ENCODE measurements at regions not wholly inside any gene's neighbourhood (a gene's known extent, or its start where the extent isn't known, plus 50 kb on each side); places are given as distances from the start of the nearest gene placed in this dataset.

GRCh38 chr5:139740138-139740991, 55.2 kb upstream of the PSD2 start:
- TF ChIP-seq CTCF (IDR thresholded peaks at IDR 0.05; ENCODE audit: unreplicated experiment): no peak
- Mint-ChIP-seq H3K36me3 (no peaks in the 10 kb centered on the region), H3K9me3 (no peaks in the 10 kb centered on the region), H3K4me3 (no peak overlapping the region), H3K27ac (no peak overlapping the region), H3K27me3 (ENCODE audit: low read depth) (no peaks in the 10 kb centered on the region), H3K4me1 (peaks cover 33% of the 10 kb centered on the region)
- DNase-seq (ENCODE audit: low spot score in 2 of 2, unreplicated experiment in 2 of 2): no peak

GRCh38 chr5:139740992-139741672, 54.5 kb upstream of the PSD2 start:
- Mint-ChIP-seq H3K27ac (no peak overlapping the region), H3K9me3 (no peaks in the 10 kb centered on the region), H3K4me1 (peaks cover 40% of the 10 kb centered on the region)

GRCh38 chr5:139741823-139742172, 53.8 kb upstream of the PSD2 start:
- H3K27me3 Mint-ChIP-seq (ENCODE audit: low read depth): peaks cover 3% of the 10 kb centered on the region
- H3K27ac Mint-ChIP-seq: no peak overlapping the region
- TF ChIP-seq CTCF (IDR thresholded peaks at IDR 0.05; ENCODE audit: unreplicated experiment): no peak

More at GRCh38 chr5:139740992-139741672, 54.5 kb upstream of the PSD2 start:
- Mint-ChIP-seq H3K27me3 (ENCODE audit: low read depth) (peaks cover 2% of the 10 kb centered on the region), H3K4me3 (no peak overlapping the region), H3K36me3 (no peaks in the 10 kb centered on the region)
- TF ChIP-seq CTCF (IDR thresholded peaks at IDR 0.05; ENCODE audit: unreplicated experiment): no peak
- DNase-seq (ENCODE audit: low spot score in 2 of 2, unreplicated experiment in 2 of 2): no peak

GRCh38 chr5:139742173-139742903, 53.3 kb upstream of the PSD2 start:
- no peak overlapping the region for H3K27ac Mint-ChIP-seq
- DNase-seq (ENCODE audit: low spot score in 2 of 2, unreplicated experiment in 2 of 2): no peak
- H3K4me3 Mint-ChIP-seq: no peak overlapping the region
- H3K9me3 Mint-ChIP-seq: no peaks in the 10 kb centered on the region
- H3K36me3 Mint-ChIP-seq: no peaks in the 10 kb centered on the region
- no peak for TF ChIP-seq CTCF (IDR thresholded peaks at IDR 0.05; ENCODE audit: unreplicated experiment)
- peaks cover 8% of the 10 kb centered on the region for H3K27me3 Mint-ChIP-seq (ENCODE audit: low read depth)
- peaks cover 49% of the 10 kb centered on the region for H3K4me1 Mint-ChIP-seq

More at GRCh38 chr5:139741823-139742172, 53.8 kb upstream of the PSD2 start:
- H3K9me3 Mint-ChIP-seq: no peaks in the 10 kb centered on the region
- H3K36me3 Mint-ChIP-seq: no peaks in the 10 kb centered on the region
- peaks cover 44% of the 10 kb centered on the region for H3K4me1 Mint-ChIP-seq
- DNase-seq (ENCODE audit: low spot score in 2 of 2, unreplicated experiment in 2 of 2): no peak
- no peak overlapping the region for H3K4me3 Mint-ChIP-seq

GRCh38 chr5:139743001-139743771, 52.4 kb upstream of the PSD2 start:
- H3K4me3 Mint-ChIP-seq: no peak overlapping the region
- peaks cover 54% of the 10 kb centered on the region for H3K4me1 Mint-ChIP-seq
- no peak overlapping the region for H3K27ac Mint-ChIP-seq
- no peaks in the 10 kb centered on the region for H3K36me3 Mint-ChIP-seq
- no peaks in the 10 kb centered on the region for H3K9me3 Mint-ChIP-seq
- no peak for DNase-seq (ENCODE audit: low spot score in 2 of 2, unreplicated experiment in 2 of 2)
- no peak for TF ChIP-seq CTCF (IDR thresholded peaks at IDR 0.05; ENCODE audit: unreplicated experiment)
- H3K27me3 Mint-ChIP-seq (ENCODE audit: low read depth): peaks cover 17% of the 10 kb centered on the region
